Neural crest cell (in vitro differentiated cells): ENCODE measurements at regions not wholly inside any gene's neighbourhood (a gene's known extent, or its start where the extent isn't known, plus 50 kb on each side); places are given as distances from the start of the nearest gene placed in this dataset.

ENCODE experiments used
- DNase-seq: peaks from one replicate; pipeline ENCODE4 v3.0.0; 2021; ENCODE audit warnings: low read depth, mixed read lengths, low spot score
- H3K27ac Mint-ChIP-seq: one replicate; pipeline ENCODE4 v1.8.0; 2021; ENCODE audit warnings: mild to moderate bottlenecking, mixed read lengths; ENCODE audit not compliant: unreplicated experiment
- H3K27me3 Mint-ChIP-seq: 2 replicates; pipeline ENCODE4 v1.8.0; 2021; ENCODE audit warnings: low read depth, mild to moderate bottlenecking, mixed read lengths
- H3K36me3 Mint-ChIP-seq: 2 replicates; pipeline ENCODE4 v1.8.0; 2021; ENCODE audit warnings: low read depth, mild to moderate bottlenecking, mixed read lengths
- H3K4me1 Mint-ChIP-seq: 2 replicates; pipeline ENCODE4 v1.8.0; 2021; ENCODE audit warnings: mixed read lengths
- H3K4me3 Mint-ChIP-seq: one replicate; pipeline ENCODE4 v1.8.0; 2021; ENCODE audit warnings: mild to moderate bottlenecking, mixed read lengths
- H3K9me3 Mint-ChIP-seq: 2 replicates; pipeline ENCODE4 v1.8.0; 2021; ENCODE audit warnings: mixed read lengths
- TF ChIP-seq, protein P1 (sequence below): fragments of 200-600 bp; sonication (generic); conservative IDR thresholded peaks from 2 replicates; pipeline ENCODE4 v1.5.0; 2021; ENCODE audit warnings: antibody characterized with exemption, mild to moderate bottlenecking

GRCh38 chr9:38158628-38159027 lies 89.6 kb upstream of the SHB start:
- H3K9me3 Mint-ChIP-seq: no peaks in the 10 kb centered on the region
- no peak for DNase-seq
- no peaks in the 10 kb centered on the region for H3K36me3 Mint-ChIP-seq
- no peaks in the 10 kb centered on the region for H3K27me3 Mint-ChIP-seq
- H3K4me1 Mint-ChIP-seq: peaks cover 27% of the 10 kb centered on the region
- TF ChIP-seq, protein P1, sequence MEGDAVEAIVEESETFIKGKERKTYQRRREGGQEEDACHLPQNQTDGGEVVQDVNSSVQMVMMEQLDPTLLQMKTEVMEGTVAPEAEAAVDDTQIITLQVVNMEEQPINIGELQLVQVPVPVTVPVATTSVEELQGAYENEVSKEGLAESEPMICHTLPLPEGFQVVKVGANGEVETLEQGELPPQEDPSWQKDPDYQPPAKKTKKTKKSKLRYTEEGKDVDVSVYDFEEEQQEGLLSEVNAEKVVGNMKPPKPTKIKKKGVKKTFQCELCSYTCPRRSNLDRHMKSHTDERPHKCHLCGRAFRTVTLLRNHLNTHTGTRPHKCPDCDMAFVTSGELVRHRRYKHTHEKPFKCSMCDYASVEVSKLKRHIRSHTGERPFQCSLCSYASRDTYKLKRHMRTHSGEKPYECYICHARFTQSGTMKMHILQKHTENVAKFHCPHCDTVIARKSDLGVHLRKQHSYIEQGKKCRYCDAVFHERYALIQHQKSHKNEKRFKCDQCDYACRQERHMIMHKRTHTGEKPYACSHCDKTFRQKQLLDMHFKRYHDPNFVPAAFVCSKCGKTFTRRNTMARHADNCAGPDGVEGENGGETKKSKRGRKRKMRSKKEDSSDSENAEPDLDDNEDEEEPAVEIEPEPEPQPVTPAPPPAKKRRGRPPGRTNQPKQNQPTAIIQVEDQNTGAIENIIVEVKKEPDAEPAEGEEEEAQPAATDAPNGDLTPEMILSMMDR: no peak
- no peak overlapping the region for H3K4me3 Mint-ChIP-seq
- H3K27ac Mint-ChIP-seq: no peak overlapping the region

DNA sequence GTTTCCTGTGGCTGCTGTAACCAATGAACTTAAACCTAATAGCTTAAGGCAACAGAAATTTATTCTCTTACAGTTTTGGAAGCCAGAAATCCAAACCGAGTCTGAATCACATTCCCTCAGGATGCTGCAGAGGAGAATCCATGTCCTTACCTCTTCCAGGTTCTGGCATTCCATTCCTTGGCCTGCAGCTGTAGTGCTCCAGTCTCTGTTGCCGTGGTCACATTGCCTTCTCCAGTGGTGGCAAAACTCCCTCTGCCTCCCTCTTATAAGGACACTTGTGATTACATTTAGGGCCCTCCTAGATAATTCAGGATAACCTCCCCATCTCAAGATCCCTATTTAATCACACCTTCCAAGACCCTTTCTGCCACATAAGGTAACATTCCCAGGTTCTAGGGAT lies 88.7 kb upstream of the SHB start:
- DNase-seq: no peak
- Mint-ChIP-seq H3K27ac (no peak overlapping the region), H3K4me3 (no peak overlapping the region), H3K27me3 (no peaks in the 10 kb centered on the region), H3K4me1 (peaks cover 22% of the 10 kb centered on the region), H3K9me3 (no peaks in the 10 kb centered on the region), H3K36me3 (no peaks in the 10 kb centered on the region)
- TF ChIP-seq, protein P1: no peak

DNA sequence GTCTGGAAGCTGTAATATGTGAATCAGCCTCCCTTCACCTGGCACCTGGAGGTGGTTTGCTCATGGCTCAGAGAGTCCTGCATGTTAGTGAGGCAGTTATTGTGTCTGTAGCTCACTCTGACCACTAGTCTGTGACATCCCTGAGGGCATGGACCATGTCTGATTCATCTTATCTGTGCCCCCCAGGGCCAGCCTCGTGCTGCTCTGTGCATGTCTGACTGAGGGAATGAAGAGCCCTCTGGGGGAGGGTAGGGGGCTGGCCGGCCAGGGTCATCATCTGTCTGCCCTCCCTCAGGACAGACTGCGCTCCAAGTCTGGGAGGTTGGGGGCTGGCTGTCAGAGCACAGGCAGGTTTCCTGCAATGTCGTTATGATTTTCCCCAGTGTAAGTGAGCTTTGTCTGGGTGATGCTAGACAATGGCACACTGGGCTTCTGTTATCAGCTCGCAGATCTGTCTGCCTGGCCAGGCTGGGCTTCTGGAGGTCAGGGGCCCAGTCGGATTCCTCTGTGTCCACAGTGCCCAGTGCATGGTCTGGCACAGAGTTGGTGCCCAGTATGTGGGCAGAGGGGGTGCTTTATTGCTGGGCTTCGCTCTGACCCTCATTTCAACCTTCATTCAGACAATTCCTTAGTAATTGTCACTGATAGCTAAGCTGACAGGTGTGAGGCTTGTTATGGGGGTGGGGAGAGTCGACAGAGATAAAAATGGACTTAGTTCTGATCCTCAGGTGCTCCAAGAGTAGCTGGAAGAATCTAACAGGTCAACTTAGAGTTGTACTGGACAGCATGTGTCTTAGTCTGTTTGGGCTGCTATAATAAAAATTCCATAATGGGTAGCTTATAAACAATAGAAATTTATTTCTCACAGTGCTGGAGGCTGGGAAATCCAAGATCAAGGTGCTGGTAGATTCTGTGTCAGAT lies 85.7 kb upstream of the SHB start:
- TF ChIP-seq, protein P1: no peak
- H3K4me1 Mint-ChIP-seq: peaks cover 12% of the 10 kb centered on the region
- H3K9me3 Mint-ChIP-seq: no peaks in the 10 kb centered on the region
- peak overlapping the region; percentile 35 for H3K27ac Mint-ChIP-seq
- no peak for DNase-seq
- peaks cover 2% of the 10 kb centered on the region for H3K27me3 Mint-ChIP-seq
- no peak overlapping the region for H3K4me3 Mint-ChIP-seq
- H3K36me3 Mint-ChIP-seq: no peaks in the 10 kb centered on the region

GRCh38 chr9:38153910-38154291 lies 84.9 kb upstream of the SHB start:
- Mint-ChIP-seq H3K4me1 (peaks cover 12% of the 10 kb centered on the region), H3K36me3 (no peaks in the 10 kb centered on the region), H3K27me3 (peaks cover 5% of the 10 kb centered on the region), H3K27ac (no peak overlapping the region), H3K4me3 (no peak overlapping the region), H3K9me3 (no peaks in the 10 kb centered on the region)
- TF ChIP-seq, protein P1: no peak
- no peak for DNase-seq

- no peak for DNase-seq
- no peak overlapping the region for H3K27ac Mint-ChIP-seq
- no peak overlapping the region for H3K4me3 Mint-ChIP-seq
- no peaks in the 10 kb centered on the region for H3K36me3 Mint-ChIP-seq
- H3K9me3 Mint-ChIP-seq: no peaks in the 10 kb centered on the region
- peaks cover 12% of the 10 kb centered on the region for H3K4me1 Mint-ChIP-seq
- TF ChIP-seq, protein P1: no peak
- peaks cover 5% of the 10 kb centered on the region for H3K27me3 Mint-ChIP-seq
Observed at GRCh38 chr9:38153152-38153909, 84.3 kb upstream of the SHB start.
